HUDEP-2 (cell line): ENCODE measurements at regions not wholly inside any gene's neighbourhood (a gene's known extent, or its start where the extent isn't known, plus 50 kb on each side); places are given as distances from the start of the nearest gene placed in this dataset.

ENCODE experiments used
- DNase-seq, 76 experiments: peaks; one replicate each; lab custom pipeline; 2025; ENCODE audit not compliant: unreplicated experiment in 76 of 76; lab: John Stamatoyannopoulos, UW

GRCh38 chr21:31566611-31567010 lies 92.9 kb upstream of the SOD1 start:
- no peak for DNase-seq

GRCh38 chr21:31566064-31566463 lies 93.4 kb upstream of the SOD1 start:
- DNase-seq, result peak in 1 of 76 experiments; percentile 20

GRCh38 chr21:31564439-31564838 lies 95.1 kb upstream of the SOD1 start:
- DNase-seq, result no peak

- DNase-seq, result no peak
Measured at GRCh38 chr21:31560479-31560878, 99.0 kb upstream of the SOD1 start.

GRCh38 chr21:31559368-31560119 lies 99.9 kb upstream of the SOD1 start:
- DNase-seq, result peak in 53 of 76 experiments; percentile 7 to 80 (median 46)

- peak in 59 of 76 experiments; percentile 12 to 85 (median 55) for DNase-seq
Measured at GRCh38 chr21:31558962-31559367, 100.5 kb upstream of the SOD1 start.

GRCh38 chr21:31558189-31558961 lies 101.1 kb upstream of the SOD1 start:
- peak in 1 of 76 experiments; percentile 34 for DNase-seq

GRCh38 chr21:31557421-31558188 lies 101.9 kb upstream of the SOD1 start:
- no peak for DNase-seq

- DNase-seq, result no peak
Measured at GRCh38 chr21:31556662-31557061, 102.8 kb upstream of the SOD1 start.

- no peak for DNase-seq
Measured at GRCh38 chr21:31555741-31556191, 103.7 kb upstream of the SOD1 start.

- no peak for DNase-seq
Measured at GRCh38 chr21:31554511-31555022, 104.9 kb upstream of the SOD1 start.

GRCh38 chr21:31553926-31554325 lies 105.6 kb upstream of the SOD1 start:
- DNase-seq, result no peak

- no peak for DNase-seq
Measured at GRCh38 chr21:31553461-31553860, 106.0 kb upstream of the SOD1 start.

GRCh38 chr21:31552826-31553225 lies 106.7 kb upstream of the SOD1 start:
- no peak for DNase-seq

- DNase-seq, result no peak
Measured at GRCh38 chr21:31550070-31550469, 109.4 kb upstream of the SOD1 start.

GRCh38 chr21:31548688-31549087 lies 110.8 kb upstream of the SOD1 start:
- DNase-seq, result no peak

GRCh38 chr21:31546443-31547170 lies 112.9 kb upstream of the SOD1 start:
- no peak for DNase-seq

- no peak for DNase-seq
Measured at GRCh38 chr21:31545036-31545435, 114.5 kb upstream of the SOD1 start.

GRCh38 chr21:31543191-31543590 lies 116.3 kb upstream of the SOD1 start:
- DNase-seq, result no peak

- no peak for DNase-seq
Measured at GRCh38 chr21:31538816-31539215, 120.7 kb upstream of the SOD1 start.
